Psoas muscle (tissue), 7 donors: ENCODE measurements at regions not wholly inside any gene's neighbourhood (a gene's known extent, or its start where the extent isn't known, plus 50 kb on each side); places are given as distances from the start of the nearest gene placed in this dataset.

ENCODE experiments used
- ATAC-seq, 4 donors: fragments of 200-7000 bp; cut with Tn5 transposase; one replicate each; pipeline ENCODE4 v1.9.1; 2020; ENCODE audit warnings: moderate library complexity in 3 of 4, mild to moderate bottlenecking in 2 of 4
- DNase-seq, 2 donors: peaks; one replicate each; pipeline ENCODE4 v3.0.0-alpha.2; 2020
- H3K27ac ChIP-seq: fragments of 200-600 bp; one replicate; pipeline ENCODE4 v1.8.0; 2022
- H3K27me3 ChIP-seq, 3 donors: fragments of 200-600 bp in 1 of 3; one replicate each; pipeline versions ENCODE4 v1.6.1 to v1.8.0; 2013 to 2022; ENCODE audit warnings: low read length in 2 of 3, mild to moderate bottlenecking in 2 of 3, moderate library complexity in 1 of 3; ENCODE audit not compliant: insufficient read depth in 3 of 3
- H3K36me3 ChIP-seq, 2 donors: fragments of 200-600 bp in 1 of 2; one replicate each; pipeline versions ENCODE4 v1.6.1 to v1.8.0; 2013 to 2022; ENCODE audit warnings: low read depth in 1 of 2, mild to moderate bottlenecking in 1 of 2, moderate library complexity in 1 of 2; ENCODE audit not compliant: insufficient read depth in 1 of 2
- H3K4me1 ChIP-seq: fragments of 200-600 bp; one replicate; pipeline ENCODE4 v1.8.0; 2022
- H3K4me3 ChIP-seq: fragments of 200-600 bp; one replicate; pipeline ENCODE4 v1.8.0; 2022; ENCODE audit warnings: mild to moderate bottlenecking
- H3K9me3 ChIP-seq: fragments of 200-600 bp; one replicate; pipeline ENCODE4 v1.8.0; 2022
- CTCF ChIP-seq: fragments of 200-600 bp; IDR thresholded peaks from one replicate; pipeline ENCODE4 v1.8.0; 2022; ENCODE audit warnings: antibody characterized with exemption
- WGBS, 3 donors: extraction: QIAGEN DNeasy Blood & Tissue Kit; methylation state at CpG; one replicate each; pipeline versions ENCODE4 v1.1.6 to v1.1.7; 2013; 5-methylcytosine and 5-hydroxymethylcytosine counted together
- intact Hi-C, 2 donors: fragments of 100-400 bp; cut with DNase I; formaldehyde crosslinking; loops; one replicate each; pipeline versions ENCODE4 v1.11.0 to v1.14.2; 2022
- donor health status: healthy with polysubstance abuse.
- donor health status: DM: no; HTN: no; CAD: no; lungs with moderate emphysema.
- donor health status: Bipolar disorder and iron deficiency.
- donor health status: healthy.
- donor health status: DM: yes; HTN: yes; CAD: no.
- donor health status: DM: no; HTN: no; CAD: no.
- donor health status: DM: yes; HTN: yes; CAD: no.

- H3K36me3 ChIP-seq = no peaks in the 10 kb centered on the region
Measured at GRCh38 chr1:70892930-70893329, 154.7 kb downstream of the PTGER3 start.

GRCh38 chr1:70893381-70893780, 154.2 kb downstream of the PTGER3 start:
- no peaks in the 10 kb centered on the region for H3K9me3 ChIP-seq
- 41 to 60% (median 58%) methylated on average over 3 of the region's 3 CpGs for WGBS, 3 donors
- intact Hi-C loops = no loop called here
- no peak for DNase-seq
- ATAC-seq = no peak
- no peaks in the 10 kb centered on the region for H3K36me3 ChIP-seq
- no peak overlapping the region for H3K4me3 ChIP-seq
- no peaks in the 10 kb centered on the region for H3K4me1 ChIP-seq
- TF ChIP-seq CTCF = no peak
- no peaks in the 10 kb centered on the region for H3K27me3 ChIP-seq
- no peak overlapping the region for H3K27ac ChIP-seq

More at GRCh38 chr1:70892930-70893329, 154.7 kb downstream of the PTGER3 start:
- Histone ChIP-seq H3K27me3 (no peaks in the 10 kb centered on the region), H3K4me1 (no peaks in the 10 kb centered on the region), H3K27ac (no peak overlapping the region), H3K9me3 (no peaks in the 10 kb centered on the region), H3K4me3 (no peak overlapping the region)
- WGBS, 3 donors = 0 to 35% (median 16%) methylated on average over 1 of the region's 1 CpG
- no peak for TF ChIP-seq CTCF
- no peak for ATAC-seq
- no peak for DNase-seq
- intact Hi-C loops = no loop called here

- TF ChIP-seq CTCF = no peak
- DNase-seq = no peak
- no peak overlapping the region for H3K27ac ChIP-seq
- ATAC-seq = no peak
- no peaks in the 10 kb centered on the region for H3K36me3 ChIP-seq
- no peak overlapping the region for H3K4me3 ChIP-seq
- H3K9me3 ChIP-seq = no peaks in the 10 kb centered on the region
- intact Hi-C loops = no loop called here
- no peaks in the 10 kb centered on the region for H3K27me3 ChIP-seq
- no peaks in the 10 kb centered on the region for H3K4me1 ChIP-seq
Measured at GRCh38 chr1:70895531-70895930, 152.1 kb downstream of the PTGER3 start.

GRCh38 chr1:70896224-70896623, 151.4 kb downstream of the PTGER3 start:
- Histone ChIP-seq H3K27ac (no peak overlapping the region), H3K36me3 (no peaks in the 10 kb centered on the region), H3K4me1 (no peaks in the 10 kb centered on the region), H3K27me3 (no peaks in the 10 kb centered on the region), H3K9me3 (no peaks in the 10 kb centered on the region), H3K4me3 (no peak overlapping the region)
- DNase-seq (no peak), ATAC-seq (no peak)
- WGBS, 3 donors = 48 to 58% (median 52%) methylated on average over 1 of the region's 1 CpG
- no peak for TF ChIP-seq CTCF
- intact Hi-C loops = no loop called here

- no peak overlapping the region for H3K27ac ChIP-seq
- H3K9me3 ChIP-seq = no peaks in the 10 kb centered on the region
- TF ChIP-seq CTCF = no peak
- intact Hi-C loops = no loop called here
- H3K27me3 ChIP-seq = no peaks in the 10 kb centered on the region
- 29 to 46% (median 39%) methylated on average over 4 of the region's 4 CpGs for WGBS, 3 donors
- H3K36me3 ChIP-seq = no peaks in the 10 kb centered on the region
- no peak overlapping the region for H3K4me3 ChIP-seq
- ATAC-seq (no peak), DNase-seq (no peak)
- no peaks in the 10 kb centered on the region for H3K4me1 ChIP-seq
Measured at GRCh38 chr1:70897273-70897672, 150.3 kb downstream of the PTGER3 start.
